GM21576 (cell line): ENCODE measurements at regions not wholly inside any gene's neighbourhood (a gene's known extent, or its start where the extent isn't known, plus 50 kb on each side); places are given as distances from the start of the nearest gene placed in this dataset.
"Not testable (repeated sequence)": the region's sequence is repeated elsewhere in the genome, so short reads cannot be mapped to it uniquely, and the experiment has no call there.

Experiments
- ATAC-seq: cut with Tn5 transposase; IDR thresholded peaks from one replicate; pipeline ENCODE4 v1.9.1; 2021; ENCODE audit warnings: mild to moderate bottlenecking, moderate library complexity; ENCODE audit not compliant: unreplicated experiment

DNA sequence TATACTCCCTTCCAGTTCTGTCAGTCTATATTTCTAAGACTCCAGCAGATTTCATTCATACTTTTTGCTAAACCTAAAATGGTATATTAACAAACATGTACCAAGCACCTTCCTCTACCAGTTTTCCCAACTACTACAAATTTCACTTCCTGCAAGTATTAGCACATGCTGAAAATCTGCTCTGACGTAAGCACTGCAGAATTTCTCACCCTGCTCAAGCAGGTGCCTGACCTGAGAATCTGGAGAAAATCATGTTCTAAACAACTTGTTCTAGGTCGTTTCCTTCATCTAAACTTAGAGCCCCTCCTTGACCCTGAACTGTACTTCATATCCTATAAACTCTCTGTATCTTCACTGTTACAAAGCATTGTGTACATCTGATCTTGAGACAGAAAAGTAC, 380.7 kb upstream of the NOCT start:
- ATAC-seq, result no peak

DNA sequence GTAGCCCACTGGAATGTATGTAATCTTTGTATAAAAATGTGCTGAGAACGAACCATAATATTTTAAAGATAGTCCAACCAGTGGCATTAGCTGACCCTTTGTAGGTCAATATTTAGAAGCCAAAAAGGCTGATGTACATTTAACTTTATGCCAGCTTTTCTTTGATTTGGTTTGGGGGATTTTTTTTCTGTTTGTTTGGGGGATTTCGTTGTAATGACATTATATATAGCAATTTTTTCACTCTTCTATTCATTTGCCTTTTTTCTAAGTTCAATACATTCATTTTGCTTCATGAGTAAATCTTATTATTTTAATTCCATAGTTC, 382.0 kb upstream of the NOCT start:
- ATAC-seq, result no peak

DNA sequence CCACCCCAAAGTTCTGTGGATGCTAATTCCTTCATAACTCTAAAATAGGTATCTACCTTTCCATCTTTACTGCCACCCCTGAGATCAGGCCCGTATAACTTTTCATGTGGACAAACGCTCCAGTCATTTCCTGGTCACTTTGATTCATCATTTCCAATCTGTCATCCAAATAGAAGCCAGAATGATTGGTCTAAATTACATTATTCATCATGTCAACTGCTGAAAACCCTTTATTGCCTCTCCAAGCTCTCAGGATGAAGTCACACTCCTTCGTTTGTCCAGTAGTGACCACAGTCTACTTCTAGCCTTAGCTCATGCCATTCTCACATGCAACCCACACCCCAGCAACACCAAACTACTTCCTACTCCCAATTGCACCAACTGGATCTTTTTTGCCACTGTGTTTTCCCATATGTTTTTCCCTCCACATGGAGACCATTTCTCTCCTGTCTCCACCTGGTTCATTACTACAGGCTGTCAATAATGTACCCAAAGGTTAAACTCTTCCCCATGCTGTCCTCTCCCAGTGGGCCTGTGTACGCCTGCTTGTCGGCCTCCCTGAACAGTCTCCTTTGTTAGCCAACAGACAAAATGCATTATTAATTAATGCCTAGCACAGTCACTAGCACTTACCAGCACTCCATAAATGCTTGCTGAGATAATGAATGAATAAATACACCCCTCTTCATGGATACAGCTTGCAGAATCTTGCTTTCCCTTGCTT, 382.6 kb upstream of the NOCT start:
- ATAC-seq, result no peak

DNA sequence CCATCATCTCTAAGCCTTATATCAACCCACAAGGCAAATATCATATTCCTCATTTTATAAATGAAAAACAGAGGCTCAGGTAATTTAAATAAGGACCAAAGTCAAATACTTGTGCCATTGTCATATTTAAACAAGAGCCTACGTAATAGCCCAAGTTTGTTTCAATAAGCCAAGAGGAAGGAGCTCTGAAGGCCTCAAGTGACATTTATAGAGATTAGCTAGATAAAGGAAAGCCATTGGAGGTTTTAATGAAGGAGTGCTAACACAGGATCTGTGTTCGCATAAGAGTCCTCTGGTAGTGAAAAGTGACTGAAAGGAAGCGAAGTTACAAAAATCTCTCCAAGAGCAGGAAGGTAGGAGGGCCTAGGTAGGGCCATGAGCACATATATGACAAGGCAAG, 384.9 kb upstream of the NOCT start:
- no peak for ATAC-seq

- ATAC-seq, result no peak
Observed at GRCh38 chr4:138629669-138630068, 385.9 kb upstream of the NOCT start.

- no peak for ATAC-seq
Observed at GRCh38 chr4:138627096-138627495, 384.9 kb upstream of the SLC7A11 start.

- not testable (repeated sequence) for ATAC-seq
Observed at GRCh38 chr4:138622362-138622761, 380.2 kb upstream of the SLC7A11 start.

- no peak for ATAC-seq
Observed at GRCh38 chr4:138616775-138617174, 374.6 kb upstream of the SLC7A11 start.

DNA sequence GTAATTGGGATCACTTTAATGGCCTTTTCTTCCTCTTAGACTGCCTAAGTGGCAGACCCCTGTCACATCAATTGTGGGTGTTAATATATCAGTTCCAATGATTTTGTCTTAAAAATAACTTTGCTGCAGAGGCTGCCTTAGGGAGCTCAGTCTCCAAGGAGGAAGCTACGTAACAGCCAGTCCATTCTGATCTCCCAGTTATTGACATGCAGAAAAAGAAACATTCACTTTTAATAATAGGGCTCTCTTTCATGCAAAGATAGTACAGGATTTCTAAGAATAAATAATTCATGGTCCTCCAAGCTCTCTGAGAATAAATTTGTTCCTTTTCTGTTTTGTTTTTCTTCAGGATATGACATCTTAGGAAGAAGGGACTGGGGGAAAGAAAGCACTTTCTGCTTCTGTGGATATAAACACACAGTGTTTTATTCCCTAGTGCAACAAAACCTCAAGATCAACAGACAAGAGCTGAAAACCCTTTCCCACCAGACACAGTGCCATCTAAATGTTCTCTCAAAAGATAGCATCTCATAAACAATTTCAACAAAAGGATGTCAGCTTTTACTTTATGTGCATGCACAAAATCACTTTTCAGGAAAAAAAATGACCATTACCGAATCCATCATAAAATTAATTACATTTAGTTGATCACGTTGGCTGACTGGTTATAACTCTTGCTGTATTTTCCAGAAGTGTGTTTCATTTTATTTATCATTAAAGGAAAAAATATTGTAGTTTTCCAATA, 372.4 kb upstream of the SLC7A11 start:
- no peak for ATAC-seq

DNA sequence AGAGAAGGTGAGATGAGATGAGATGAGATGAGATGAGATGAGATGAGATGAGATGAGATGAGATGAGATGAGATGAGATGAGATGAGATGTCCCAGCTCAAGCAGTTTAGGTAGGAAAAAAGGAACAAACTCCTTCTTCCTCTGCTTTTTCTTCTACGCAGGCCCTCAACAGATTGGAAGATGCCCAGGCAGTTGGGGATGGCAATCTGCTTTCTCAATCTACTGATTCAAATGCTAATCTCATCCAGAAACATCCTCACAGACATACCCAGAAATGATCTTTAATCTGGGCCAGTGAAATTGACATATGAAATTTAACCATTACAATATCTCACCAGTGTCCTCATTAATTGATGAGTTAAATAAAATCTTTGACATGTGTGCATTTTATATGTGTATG, 370.3 kb upstream of the SLC7A11 start:
- no peak for ATAC-seq

DNA sequence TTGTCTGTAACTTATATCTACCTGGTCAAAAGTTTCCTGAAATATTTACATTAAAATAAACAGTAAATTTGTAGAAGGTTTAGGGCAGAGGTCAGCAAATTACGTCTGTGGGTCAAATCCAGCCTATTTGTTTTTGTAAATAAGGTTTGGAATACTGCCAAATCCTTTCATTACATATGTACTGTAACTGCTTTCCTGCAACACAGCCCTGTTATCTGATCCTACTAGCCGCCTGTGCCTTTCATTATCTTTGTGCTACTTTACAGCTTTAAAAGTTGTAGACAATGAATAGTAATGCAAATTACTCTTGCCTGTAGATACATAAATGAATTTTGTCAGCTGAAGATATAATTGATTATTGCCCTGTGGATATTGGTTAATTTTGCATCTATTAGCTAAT, 369.6 kb upstream of the SLC7A11 start:
- ATAC-seq, result no peak

DNA sequence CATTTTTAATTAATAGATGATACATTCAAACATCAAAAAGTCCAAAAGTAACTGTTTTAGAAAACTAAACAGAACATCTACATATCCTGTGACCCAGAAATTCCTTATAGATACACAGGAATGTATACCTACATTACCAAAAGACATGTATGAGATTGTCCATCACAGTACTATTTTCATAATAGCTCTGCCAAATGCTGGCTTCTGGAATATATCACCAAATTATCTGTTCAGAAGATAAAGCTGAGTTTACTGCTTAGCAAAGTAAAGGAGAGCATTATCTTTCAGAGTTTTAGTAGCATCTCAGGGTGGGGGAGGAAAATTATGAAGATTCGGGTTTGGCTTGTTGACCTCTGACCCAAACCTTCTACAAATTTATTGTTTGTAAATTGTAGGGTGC, 368.9 kb upstream of the SLC7A11 start:
- ATAC-seq, result no peak

DNA sequence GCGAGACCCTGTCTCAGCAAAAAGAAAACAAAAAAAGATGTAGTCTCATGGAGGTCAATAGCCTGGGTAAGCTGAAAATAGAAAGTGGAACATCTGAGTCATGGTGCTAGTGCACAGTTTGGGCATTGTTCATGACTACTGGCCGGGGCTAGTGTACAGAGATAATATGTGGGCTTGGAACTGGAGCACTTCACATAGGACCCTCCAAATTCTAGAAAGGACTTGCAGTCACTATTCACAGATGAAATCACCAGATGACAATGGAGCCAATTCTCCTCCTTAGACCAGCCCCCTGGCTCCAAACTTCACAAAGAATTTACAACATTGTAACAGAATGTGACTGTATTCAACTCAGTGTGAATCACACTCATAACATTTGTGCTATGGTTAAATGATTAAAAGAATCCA, 367.8 kb upstream of the SLC7A11 start:
- ATAC-seq, result no peak

DNA sequence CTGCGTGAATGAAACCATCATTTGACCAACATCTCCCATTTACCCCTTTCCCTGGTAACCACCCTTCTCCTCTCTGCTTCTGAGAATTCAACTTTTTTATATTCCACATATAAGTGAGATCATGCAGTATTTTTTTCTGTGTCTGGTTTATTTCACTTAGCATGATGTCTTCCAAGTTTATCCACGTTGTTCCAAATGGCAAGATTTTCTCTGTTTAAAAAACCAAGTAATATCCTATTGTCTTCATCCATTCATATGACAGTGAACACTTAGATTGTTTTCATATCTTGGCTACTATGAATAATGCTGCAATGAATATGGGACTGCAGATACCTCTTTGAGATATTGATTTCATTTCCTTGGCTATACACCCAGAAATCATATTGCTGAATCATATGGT, 362.4 kb upstream of the SLC7A11 start:
- ATAC-seq, result no peak

GRCh38 chr4:138602664-138603063, 360.5 kb upstream of the SLC7A11 start:
- no peak for ATAC-seq

DNA sequence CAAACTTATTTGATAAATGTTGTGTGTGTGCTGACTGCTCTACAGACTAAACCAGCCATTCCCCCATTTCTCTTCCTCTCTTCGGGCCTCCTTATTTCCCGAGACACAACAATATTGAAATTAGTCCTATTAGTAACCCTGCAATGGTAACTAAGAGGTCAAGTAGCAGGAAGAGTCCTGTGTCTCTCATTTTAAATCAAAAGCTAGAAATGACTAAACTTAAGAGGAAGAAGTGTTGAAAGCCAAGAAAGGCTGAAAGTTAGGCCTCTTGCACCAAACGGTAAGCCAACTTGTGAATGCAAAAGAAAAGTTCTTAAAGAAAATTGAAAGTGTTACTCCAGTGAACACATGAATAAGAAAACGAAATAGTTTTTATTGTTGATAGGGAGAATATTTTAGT, 357.8 kb upstream of the SLC7A11 start:
- ATAC-seq, result no peak

GRCh38 chr4:138598226-138598625, 356.1 kb upstream of the SLC7A11 start:
- no peak for ATAC-seq

DNA sequence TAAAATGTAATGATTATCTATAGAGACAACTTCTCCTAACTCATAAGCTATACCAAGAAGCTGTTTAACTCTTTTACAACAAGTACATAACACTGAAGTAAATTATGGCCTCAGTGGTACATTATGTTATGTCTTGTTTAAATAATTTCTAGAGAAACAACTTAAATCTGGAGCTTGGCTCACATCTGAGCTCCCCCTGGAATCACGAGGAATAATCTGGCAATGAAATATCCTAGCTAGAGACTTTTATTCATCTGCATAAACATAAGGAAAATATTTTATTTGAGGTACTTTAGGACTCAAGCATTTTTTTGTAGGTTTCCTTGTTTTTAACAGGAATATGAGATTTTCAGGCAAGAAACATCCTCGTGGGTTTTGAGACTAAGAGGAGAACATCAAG, 354.7 kb upstream of the SLC7A11 start:
- no peak for ATAC-seq

- ATAC-seq, result no peak
Observed at GRCh38 chr4:138595731-138596460, 353.7 kb upstream of the SLC7A11 start.

DNA sequence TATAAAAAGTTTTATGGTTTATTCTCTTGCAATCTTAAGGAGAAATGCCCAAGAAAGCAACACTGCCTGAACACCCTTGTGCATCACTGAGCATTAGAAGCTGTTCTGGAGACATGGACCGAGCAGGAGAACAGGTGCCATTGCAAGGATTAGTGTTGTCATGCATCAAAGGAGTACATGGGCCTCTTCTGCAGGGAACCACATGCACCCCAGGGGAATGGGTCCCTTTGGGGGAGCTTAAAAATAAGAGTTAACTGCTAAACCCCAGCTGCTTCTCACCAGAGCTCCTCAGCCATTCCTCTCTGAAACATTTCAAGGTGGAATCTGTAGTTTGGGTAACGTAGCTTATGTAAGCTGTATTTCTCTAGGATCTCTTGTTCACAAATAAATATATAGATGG, 353.0 kb upstream of the SLC7A11 start:
- no peak for ATAC-seq

GRCh38 chr4:138592796-138593195, 350.6 kb upstream of the SLC7A11 start:
- ATAC-seq, result no peak

GRCh38 chr4:138591808-138592207, 349.7 kb upstream of the SLC7A11 start:
- ATAC-seq, result no peak
